ENCODE measurements at regions not wholly inside any gene's neighbourhood (a gene's known extent, or its start where the extent isn't known, plus 50 kb on each side); places are given as distances from the start of the nearest gene placed in this dataset.

- no peak for TF ChIP-seq GATA2 (IDR thresholded peaks at IDR 0.05; ENCODE audit: low read depth, low read length)
- TF ChIP-seq GATA3 (IDR thresholded peaks at IDR 0.05; ENCODE audit: low read depth, low read length) = no peak
These were observed 63.2 kb upstream of the HES1 start for GRCh38 chr3:194072691-194073279.

All from SH-SY5Y (cell line).